ENCODE measurements at regions not wholly inside any gene's neighbourhood (a gene's known extent, or its start where the extent isn't known, plus 50 kb on each side); places are given as distances from the start of the nearest gene placed in this dataset.

GRCh38 chr21:15423676-15424445, 305.9 kb upstream of the USP25 start:
- Histone ChIP-seq H3K27me3 (ENCODE audit: low read depth, low read length) (no peaks in the 10 kb centered on the region), H3K27ac (ENCODE audit: low read length) (no peak overlapping the region), H3K4me3 (ENCODE audit: low read depth in 1 of 2, low read length in 2 of 2) (no peak overlapping the region), H3K4me1 (ENCODE audit: control insufficient read depth in 1 of 2, insufficient read depth in 2 of 2, low read length in 2 of 2) (no peaks in the 10 kb centered on the region), H3K9me3 (ENCODE audit: control insufficient read depth in 1 of 2, low read length in 2 of 2) (no peaks in the 10 kb centered on the region), H3K36me3 (ENCODE audit: control insufficient read depth in 1 of 2, insufficient read depth in 2 of 2, low read length in 2 of 2) (no peaks in the 10 kb centered on the region)

GRCh38 chr21:15425049-15425448, 304.7 kb upstream of the USP25 start:
- no peaks in the 10 kb centered on the region for H3K36me3 ChIP-seq (ENCODE audit: control insufficient read depth in 1 of 2, insufficient read depth in 2 of 2, low read length in 2 of 2)
- H3K27me3 ChIP-seq (ENCODE audit: low read depth, low read length): no peaks in the 10 kb centered on the region
- H3K27ac ChIP-seq (ENCODE audit: low read length): no peak overlapping the region
- H3K4me3 ChIP-seq (ENCODE audit: low read depth in 1 of 2, low read length in 2 of 2): no peak overlapping the region
- no peaks in the 10 kb centered on the region for H3K4me1 ChIP-seq (ENCODE audit: control insufficient read depth in 1 of 2, insufficient read depth in 2 of 2, low read length in 2 of 2)
- H3K9me3 ChIP-seq (ENCODE audit: control insufficient read depth in 1 of 2, low read length in 2 of 2): no peaks in the 10 kb centered on the region

GRCh38 chr21:15430023-15430422, 299.8 kb upstream of the USP25 start:
- no peak overlapping the region for H3K27ac ChIP-seq (ENCODE audit: low read length)
- H3K4me3 ChIP-seq (ENCODE audit: low read depth in 1 of 2, low read length in 2 of 2): no peak overlapping the region
- no peaks in the 10 kb centered on the region for H3K9me3 ChIP-seq (ENCODE audit: control insufficient read depth in 1 of 2, low read length in 2 of 2)
- no peaks in the 10 kb centered on the region for H3K36me3 ChIP-seq (ENCODE audit: control insufficient read depth in 1 of 2, insufficient read depth in 2 of 2, low read length in 2 of 2)
- no peaks in the 10 kb centered on the region for H3K4me1 ChIP-seq (ENCODE audit: control insufficient read depth in 1 of 2, insufficient read depth in 2 of 2, low read length in 2 of 2)
- no peaks in the 10 kb centered on the region for H3K27me3 ChIP-seq (ENCODE audit: low read depth, low read length)

- no peaks in the 10 kb centered on the region for H3K27me3 ChIP-seq (ENCODE audit: low read depth, low read length)
- H3K4me1 ChIP-seq (ENCODE audit: control insufficient read depth in 1 of 2, insufficient read depth in 2 of 2, low read length in 2 of 2): no peaks in the 10 kb centered on the region
- no peaks in the 10 kb centered on the region for H3K36me3 ChIP-seq (ENCODE audit: control insufficient read depth in 1 of 2, insufficient read depth in 2 of 2, low read length in 2 of 2)
- H3K27ac ChIP-seq (ENCODE audit: low read length): no peak overlapping the region
- no peak overlapping the region for H3K4me3 ChIP-seq (ENCODE audit: low read depth in 1 of 2, low read length in 2 of 2)
- H3K9me3 ChIP-seq (ENCODE audit: control insufficient read depth in 1 of 2, low read length in 2 of 2): no peaks in the 10 kb centered on the region
Measured at GRCh38 chr21:15430577-15430976, 299.2 kb upstream of the USP25 start.

- no peaks in the 10 kb centered on the region for H3K36me3 ChIP-seq (ENCODE audit: control insufficient read depth in 1 of 2, insufficient read depth in 2 of 2, low read length in 2 of 2)
- H3K27ac ChIP-seq (ENCODE audit: low read length): no peak overlapping the region
- H3K4me1 ChIP-seq (ENCODE audit: control insufficient read depth in 1 of 2, insufficient read depth in 2 of 2, low read length in 2 of 2): no peaks in the 10 kb centered on the region
- H3K4me3 ChIP-seq (ENCODE audit: low read depth in 1 of 2, low read length in 2 of 2): no peak overlapping the region
- no peaks in the 10 kb centered on the region for H3K27me3 ChIP-seq (ENCODE audit: low read depth, low read length)
- H3K9me3 ChIP-seq (ENCODE audit: control insufficient read depth in 1 of 2, low read length in 2 of 2): no peaks in the 10 kb centered on the region
Measured at GRCh38 chr21:15431053-15431452, 298.7 kb upstream of the USP25 start.

GRCh38 chr21:15433091-15433490, 296.7 kb upstream of the USP25 start:
- H3K36me3 ChIP-seq (ENCODE audit: control insufficient read depth in 1 of 2, insufficient read depth in 2 of 2, low read length in 2 of 2): no peaks in the 10 kb centered on the region
- H3K9me3 ChIP-seq (ENCODE audit: control insufficient read depth in 1 of 2, low read length in 2 of 2): no peaks in the 10 kb centered on the region
- H3K4me3 ChIP-seq (ENCODE audit: low read depth in 1 of 2, low read length in 2 of 2): no peak overlapping the region
- no peaks in the 10 kb centered on the region for H3K27me3 ChIP-seq (ENCODE audit: low read depth, low read length)
- no peak overlapping the region for H3K27ac ChIP-seq (ENCODE audit: low read length)
- H3K4me1 ChIP-seq (ENCODE audit: control insufficient read depth in 1 of 2, insufficient read depth in 2 of 2, low read length in 2 of 2): no peaks in the 10 kb centered on the region

GRCh38 chr21:15434163-15434905, 295.4 kb upstream of the USP25 start:
- Histone ChIP-seq H3K27ac (ENCODE audit: low read length) (no peak overlapping the region), H3K4me3 (ENCODE audit: low read depth in 1 of 2, low read length in 2 of 2) (no peak overlapping the region), H3K36me3 (ENCODE audit: control insufficient read depth in 1 of 2, insufficient read depth in 2 of 2, low read length in 2 of 2) (no peaks in the 10 kb centered on the region), H3K4me1 (ENCODE audit: control insufficient read depth in 1 of 2, insufficient read depth in 2 of 2, low read length in 2 of 2) (no peaks in the 10 kb centered on the region), H3K9me3 (ENCODE audit: control insufficient read depth in 1 of 2, low read length in 2 of 2) (no peaks in the 10 kb centered on the region), H3K27me3 (ENCODE audit: low read depth, low read length) (no peaks in the 10 kb centered on the region)

- Histone ChIP-seq H3K27ac (ENCODE audit: low read length) (no peak overlapping the region), H3K9me3 (ENCODE audit: control insufficient read depth in 1 of 2, low read length in 2 of 2) (no peaks in the 10 kb centered on the region), H3K4me3 (ENCODE audit: low read depth in 1 of 2, low read length in 2 of 2) (no peak overlapping the region), H3K27me3 (ENCODE audit: low read depth, low read length) (no peaks in the 10 kb centered on the region), H3K4me1 (ENCODE audit: control insufficient read depth in 1 of 2, insufficient read depth in 2 of 2, low read length in 2 of 2) (no peaks in the 10 kb centered on the region), H3K36me3 (ENCODE audit: control insufficient read depth in 1 of 2, insufficient read depth in 2 of 2, low read length in 2 of 2) (no peaks in the 10 kb centered on the region)
Measured at GRCh38 chr21:15436031-15436430, 293.8 kb upstream of the USP25 start.

GRCh38 chr21:15437883-15438282, 291.9 kb upstream of the USP25 start:
- H3K36me3 ChIP-seq (ENCODE audit: control insufficient read depth in 1 of 2, insufficient read depth in 2 of 2, low read length in 2 of 2): no peaks in the 10 kb centered on the region
- no peaks in the 10 kb centered on the region for H3K27me3 ChIP-seq (ENCODE audit: low read depth, low read length)
- no peak overlapping the region for H3K27ac ChIP-seq (ENCODE audit: low read length)
- H3K9me3 ChIP-seq (ENCODE audit: control insufficient read depth in 1 of 2, low read length in 2 of 2): no peaks in the 10 kb centered on the region
- H3K4me3 ChIP-seq (ENCODE audit: low read depth in 1 of 2, low read length in 2 of 2): no peak overlapping the region
- H3K4me1 ChIP-seq (ENCODE audit: control insufficient read depth in 1 of 2, insufficient read depth in 2 of 2, low read length in 2 of 2): no peaks in the 10 kb centered on the region

- Histone ChIP-seq H3K9me3 (ENCODE audit: control insufficient read depth in 1 of 2, low read length in 2 of 2) (no peaks in the 10 kb centered on the region), H3K36me3 (ENCODE audit: control insufficient read depth in 1 of 2, insufficient read depth in 2 of 2, low read length in 2 of 2) (no peaks in the 10 kb centered on the region)
Measured at GRCh38 chr21:15439726-15440125, 290.1 kb upstream of the USP25 start.

GRCh38 chr21:15441060-15441493, 288.7 kb upstream of the USP25 start:
- Histone ChIP-seq H3K4me3 (ENCODE audit: low read depth in 1 of 2, low read length in 2 of 2) (no peak overlapping the region), H3K27ac (ENCODE audit: low read length) (no peak overlapping the region), H3K4me1 (ENCODE audit: control insufficient read depth in 1 of 2, insufficient read depth in 2 of 2, low read length in 2 of 2) (peaks cover 0 to 7% of the 10 kb centered on the region in 2 donors), H3K9me3 (ENCODE audit: control insufficient read depth in 1 of 2, low read length in 2 of 2) (no peaks in the 10 kb centered on the region), H3K36me3 (ENCODE audit: control insufficient read depth in 1 of 2, insufficient read depth in 2 of 2, low read length in 2 of 2) (no peaks in the 10 kb centered on the region), H3K27me3 (ENCODE audit: low read depth, low read length) (no peaks in the 10 kb centered on the region)

More at GRCh38 chr21:15439726-15440125, 290.1 kb upstream of the USP25 start:
- H3K4me3 ChIP-seq (ENCODE audit: low read depth in 1 of 2, low read length in 2 of 2): no peak overlapping the region
- peaks cover 0 to 7% of the 10 kb centered on the region in 2 donors for H3K4me1 ChIP-seq (ENCODE audit: control insufficient read depth in 1 of 2, insufficient read depth in 2 of 2, low read length in 2 of 2)
- H3K27ac ChIP-seq (ENCODE audit: low read length): no peak overlapping the region
- no peaks in the 10 kb centered on the region for H3K27me3 ChIP-seq (ENCODE audit: low read depth, low read length)

All from muscle layer of duodenum (tissue), 2 donors.